Right renal cortex interstitium (tissue), 3 donors: ENCODE measurements at regions not wholly inside any gene's neighbourhood (a gene's known extent, or its start where the extent isn't known, plus 50 kb on each side); places are given as distances from the start of the nearest gene placed in this dataset.

Experiments used
- DNase-seq, 3 donors: peaks; one replicate each; pipeline ENCODE4 v3.0.0-alpha.2; 2013; ENCODE audit warnings: low read depth in 3 of 3, low spot score in 2 of 3

DNA sequence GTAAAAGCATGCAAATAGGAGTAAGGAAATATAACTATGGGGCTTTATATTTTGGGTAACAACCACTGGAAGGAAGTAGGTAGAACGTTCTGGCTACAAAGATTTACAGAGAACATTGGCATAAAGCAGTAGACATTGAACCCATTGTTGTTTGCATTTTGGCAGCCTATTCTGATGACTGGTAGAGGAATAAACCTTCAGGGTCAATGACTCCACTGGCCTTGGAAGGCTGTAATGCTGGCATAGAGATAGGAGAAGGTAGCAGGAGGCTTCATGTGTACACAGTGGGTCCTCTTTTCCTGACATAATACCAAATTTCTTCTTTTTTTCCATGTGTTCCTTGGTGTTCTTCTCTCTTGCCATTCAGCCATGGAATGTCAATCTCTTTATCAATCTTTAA, 462.8 kb upstream of the ZNF462 start:
- DNase-seq: no peak

DNA sequence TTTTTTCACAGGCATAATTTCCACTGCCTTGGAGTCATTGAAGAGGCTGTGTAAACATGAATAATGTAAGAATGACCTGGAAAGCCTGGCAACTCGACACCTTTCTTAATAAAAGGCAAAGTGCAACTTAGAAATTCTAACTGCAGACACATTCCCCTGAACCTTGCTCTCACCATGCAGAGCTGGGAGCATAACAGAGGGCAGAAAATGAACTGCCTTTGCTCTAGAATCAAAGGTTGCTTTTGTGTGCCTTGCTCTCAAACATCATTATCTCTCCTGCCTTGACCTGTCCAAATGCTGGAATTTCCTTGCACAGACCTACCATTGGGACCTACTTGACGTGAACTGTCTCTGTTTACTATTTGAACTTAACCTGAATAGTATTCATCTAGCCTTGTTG, 462.0 kb upstream of the ZNF462 start:
- no peak for DNase-seq

DNA sequence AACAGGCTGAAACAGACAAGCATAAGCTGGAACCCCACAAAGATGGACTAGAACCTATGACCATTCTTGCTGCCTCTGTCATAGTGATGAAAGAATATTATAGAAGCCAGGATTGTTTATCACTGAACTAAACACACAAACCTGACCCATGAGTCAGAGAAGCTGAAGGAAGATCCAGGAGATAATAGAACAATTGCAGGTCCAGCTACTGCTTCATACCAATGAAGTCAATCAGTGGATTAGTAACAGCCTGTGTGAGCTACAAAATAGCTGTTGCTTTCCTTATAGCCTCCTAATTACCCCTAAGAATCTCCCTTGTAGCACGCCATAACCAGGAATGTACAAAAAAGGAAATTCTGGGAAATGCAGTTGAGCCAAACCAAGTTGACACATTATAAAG, 459.9 kb upstream of the ZNF462 start:
- no peak for DNase-seq

DNA sequence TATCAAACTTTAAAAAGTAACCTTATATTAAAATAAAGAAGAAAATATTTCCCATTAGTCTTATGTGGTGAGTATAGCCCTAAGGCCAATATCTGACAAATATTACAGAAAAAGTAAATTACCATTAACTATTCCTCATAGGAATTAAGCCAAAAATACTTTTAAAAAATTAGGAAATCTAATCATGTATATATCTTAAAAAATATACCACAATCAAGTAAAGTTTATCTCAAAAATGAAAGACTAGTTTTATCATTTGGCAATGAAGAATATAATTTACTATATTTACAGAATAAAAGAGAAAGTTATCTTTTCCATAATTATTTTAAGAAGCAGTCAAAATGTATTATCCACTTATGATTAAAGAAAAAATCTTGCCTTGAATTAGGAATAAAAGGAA, 458.8 kb upstream of the ZNF462 start:
- DNase-seq: no peak

DNA sequence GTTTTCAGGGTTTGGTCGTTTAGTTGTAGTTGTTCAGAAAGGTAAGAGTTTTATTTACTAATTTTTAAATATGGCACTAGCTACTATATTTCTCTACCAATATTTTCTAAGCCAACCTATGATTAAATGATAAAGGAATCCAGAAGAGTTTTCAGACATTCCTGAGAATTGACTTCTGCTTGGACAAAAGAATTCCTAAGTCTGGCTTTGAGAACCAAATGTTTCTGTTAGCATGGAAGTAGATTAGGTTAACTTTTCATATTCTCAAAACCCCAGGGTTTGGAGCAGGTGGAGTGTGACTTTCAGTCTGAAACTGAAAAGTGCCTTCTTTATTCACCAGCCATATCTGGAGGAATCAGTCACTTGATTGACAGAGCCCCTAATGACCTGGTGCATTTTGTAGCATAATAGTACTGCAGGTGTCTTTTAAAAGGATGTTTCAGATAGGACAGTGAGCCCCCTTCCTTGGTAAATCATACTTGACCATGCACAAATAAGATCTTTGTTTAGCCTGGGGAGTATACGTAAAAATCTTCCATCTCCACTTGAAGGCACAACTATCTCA, 457.0 kb upstream of the ZNF462 start:
- DNase-seq: no peak

DNA sequence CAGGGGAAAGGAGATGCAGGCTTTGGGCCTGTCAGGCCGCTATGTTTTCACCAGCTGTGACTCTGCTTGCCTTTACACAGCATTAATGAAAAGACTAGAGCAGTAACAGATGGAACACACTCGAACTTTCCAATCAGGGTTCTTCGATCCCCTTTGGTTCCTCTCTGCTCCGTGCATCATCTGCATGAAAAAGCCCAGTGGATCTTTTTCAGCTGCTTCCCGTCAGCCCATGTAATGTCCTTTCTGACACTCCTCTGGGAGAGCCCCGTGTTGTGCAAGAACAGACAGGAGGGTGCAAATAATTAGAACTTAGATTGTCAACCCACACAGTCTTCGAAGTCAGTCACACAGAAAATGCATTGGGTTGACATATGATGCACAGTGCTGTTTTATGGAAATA, 448.9 kb upstream of the ZNF462 start:
- DNase-seq: no peak

DNA sequence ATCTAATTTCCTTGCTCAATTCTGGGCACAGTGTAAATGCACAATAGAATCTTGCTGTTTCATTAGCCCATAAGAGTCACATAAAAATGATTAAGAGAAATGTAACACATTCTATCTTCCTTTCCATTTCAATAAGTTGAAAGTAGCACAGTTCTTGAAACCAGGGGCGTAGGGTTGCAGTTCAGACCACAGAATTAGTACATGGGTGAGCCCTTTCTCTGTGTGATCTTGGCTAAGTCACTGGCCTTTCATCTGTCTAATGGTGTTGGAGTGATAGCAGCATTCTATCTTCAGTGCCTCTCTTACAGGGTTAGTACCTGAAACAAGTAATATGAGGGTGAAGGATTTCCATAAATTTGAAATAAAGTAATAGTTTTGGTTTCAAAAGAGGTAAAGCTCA, 445.3 kb upstream of the ZNF462 start:
- no peak for DNase-seq

DNA sequence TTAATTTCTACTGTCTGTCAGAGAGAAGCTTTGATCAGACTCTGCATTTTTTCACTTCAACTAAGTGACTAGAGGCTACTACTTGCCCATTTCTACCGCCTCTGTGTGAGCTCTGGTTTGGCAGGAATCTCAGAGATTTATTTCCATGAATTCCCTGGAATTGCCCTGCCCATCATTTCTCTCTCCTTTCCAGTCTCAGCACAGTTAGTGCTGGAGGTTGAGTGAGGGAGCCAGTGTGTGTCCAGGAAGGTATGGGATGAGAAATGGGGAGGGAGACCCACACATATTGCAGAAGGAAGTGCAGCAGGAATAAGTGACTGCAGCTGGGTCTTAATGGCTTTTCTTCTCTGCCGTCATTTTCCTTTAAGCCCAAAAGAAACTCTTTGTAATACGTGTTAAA, 443.1 kb upstream of the ZNF462 start:
- no peak for DNase-seq

DNA sequence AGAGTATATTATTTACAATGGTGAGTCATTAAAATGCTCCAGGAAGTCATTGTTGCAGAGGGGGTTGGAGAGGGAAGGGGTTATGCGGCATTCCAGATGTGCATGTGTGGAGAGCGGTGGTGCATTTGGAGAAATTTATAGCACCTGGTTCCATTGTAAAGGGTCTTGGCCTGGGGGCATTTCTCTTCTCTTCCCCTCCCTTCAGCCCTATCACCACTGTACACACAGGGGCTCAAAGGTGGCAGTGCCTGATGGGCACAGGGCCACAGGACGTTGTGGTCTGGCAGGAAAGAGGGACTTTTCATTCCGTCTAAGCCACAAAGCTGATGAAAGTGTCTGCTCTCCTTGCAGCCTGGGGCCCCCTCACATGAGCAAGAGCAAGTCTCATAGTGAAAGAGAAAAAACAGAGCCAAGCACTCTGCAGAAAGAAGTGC, 442.4 kb upstream of the ZNF462 start:
- peak in 1 of 3 donors; percentile 35 for DNase-seq

DNA sequence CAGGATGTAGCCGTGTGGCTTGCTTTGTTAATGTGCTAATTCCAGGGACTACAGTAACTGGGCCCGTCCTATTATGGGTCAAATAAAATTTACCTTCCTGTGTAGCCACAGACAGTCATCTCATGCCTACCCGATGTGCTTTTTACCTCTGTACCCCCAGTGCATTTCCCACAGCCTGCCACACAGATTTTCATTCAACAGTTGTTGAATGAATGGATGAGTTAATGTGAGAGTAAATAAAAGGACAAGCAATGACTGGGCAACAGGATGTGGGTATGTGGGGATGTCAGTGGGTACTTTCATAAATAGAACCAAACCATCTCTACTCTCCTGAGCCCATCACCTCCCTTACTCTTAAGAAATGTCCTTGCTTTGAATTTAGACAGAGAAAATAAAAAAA, 441.2 kb upstream of the ZNF462 start:
- DNase-seq: no peak

DNA sequence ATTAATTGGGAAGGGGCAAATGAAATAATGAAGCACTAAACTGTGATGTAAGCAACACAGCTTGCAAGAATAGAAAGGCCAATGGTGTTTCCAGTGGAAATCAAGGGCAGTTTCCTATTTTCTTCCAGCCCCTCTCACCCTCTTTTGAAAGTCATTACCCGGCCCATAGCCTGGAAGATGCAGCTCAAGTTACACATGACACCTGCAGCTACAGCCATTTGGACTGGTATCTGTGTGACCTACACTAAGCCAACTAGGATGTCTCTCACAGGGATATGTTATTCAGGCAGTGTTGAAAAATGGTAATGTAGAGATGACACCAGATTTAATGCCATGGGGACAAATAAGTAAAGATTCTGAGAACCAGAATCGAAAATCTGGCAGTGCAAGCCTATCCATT, 439.4 kb upstream of the ZNF462 start:
- DNase-seq: no peak

DNA sequence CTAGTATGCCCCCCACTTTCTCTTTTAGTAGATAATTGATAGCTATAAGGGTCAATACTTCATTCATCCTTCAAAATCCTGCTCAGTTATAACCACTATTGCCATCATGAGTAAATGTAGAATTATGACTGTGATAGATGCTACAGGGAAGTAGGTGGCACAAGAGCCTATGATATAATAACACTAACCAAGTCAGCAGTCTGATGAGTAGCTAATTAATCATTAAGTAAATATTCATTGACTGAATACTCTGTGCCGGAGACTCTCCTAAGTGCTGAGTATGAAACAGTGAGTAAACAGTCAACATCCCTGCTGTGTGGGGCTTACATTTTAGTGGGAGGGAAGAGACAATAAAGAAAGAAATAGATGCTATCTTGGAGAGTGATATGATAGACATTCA, 430.3 kb upstream of the ZNF462 start:
- no peak for DNase-seq

DNA sequence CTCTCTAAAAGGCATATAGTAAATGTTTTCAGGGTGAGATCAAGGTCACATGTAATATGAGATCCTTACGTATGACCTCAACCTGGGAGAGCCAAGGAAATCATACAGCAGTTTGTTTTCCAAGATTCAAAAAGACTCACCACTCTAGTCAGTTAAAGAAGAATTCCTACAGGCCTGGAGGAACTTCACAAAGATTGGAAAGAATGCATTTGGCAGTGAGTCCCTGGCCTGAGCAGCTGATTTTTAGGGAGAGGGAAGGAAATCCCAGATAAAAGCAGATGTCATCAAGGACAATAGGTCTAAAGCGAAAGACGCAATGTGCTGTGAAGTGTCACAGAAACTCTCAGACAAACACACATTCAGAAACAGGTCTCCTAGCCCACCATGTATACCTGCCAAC, 424.0 kb upstream of the ZNF462 start:
- no peak for DNase-seq

DNA sequence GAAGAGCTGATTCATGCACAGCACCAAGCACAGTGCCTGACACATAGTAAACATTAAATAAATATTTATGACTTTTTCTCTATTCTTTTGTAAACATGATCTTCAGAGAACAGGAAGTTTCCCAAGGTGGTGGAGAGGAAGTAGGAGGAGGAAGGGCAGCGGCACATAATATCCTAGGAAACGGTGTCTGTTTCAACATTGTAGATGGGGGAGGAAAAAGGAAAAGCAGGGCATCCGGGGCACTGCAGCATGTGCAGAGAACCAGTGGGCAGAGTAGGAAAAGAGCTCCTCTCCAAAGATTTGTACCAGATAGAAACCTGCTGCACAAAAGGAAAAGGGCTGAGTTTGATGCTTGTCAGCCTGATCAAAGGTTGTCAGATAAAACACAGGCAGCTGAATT, 421.7 kb upstream of the ZNF462 start:
- DNase-seq: no peak

DNA sequence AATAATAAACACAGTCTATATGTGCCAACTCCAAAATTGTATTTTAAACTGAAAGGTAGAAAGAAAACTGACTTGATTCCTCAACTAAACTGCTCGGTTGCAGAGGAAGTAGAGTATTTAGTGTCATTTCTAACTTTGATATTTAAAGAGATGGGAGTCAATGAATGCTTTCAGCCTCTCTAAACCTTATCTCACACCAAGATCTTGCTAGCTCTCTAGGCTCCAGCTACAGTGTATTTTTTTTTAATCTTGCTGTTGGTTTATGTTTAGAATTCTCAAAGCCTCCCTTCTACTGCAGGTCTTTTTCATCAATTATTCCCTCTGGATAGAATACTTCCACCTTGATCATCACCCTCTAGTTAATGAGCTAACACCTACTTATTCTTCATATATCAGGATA, 419.4 kb upstream of the ZNF462 start:
- no peak for DNase-seq

DNA sequence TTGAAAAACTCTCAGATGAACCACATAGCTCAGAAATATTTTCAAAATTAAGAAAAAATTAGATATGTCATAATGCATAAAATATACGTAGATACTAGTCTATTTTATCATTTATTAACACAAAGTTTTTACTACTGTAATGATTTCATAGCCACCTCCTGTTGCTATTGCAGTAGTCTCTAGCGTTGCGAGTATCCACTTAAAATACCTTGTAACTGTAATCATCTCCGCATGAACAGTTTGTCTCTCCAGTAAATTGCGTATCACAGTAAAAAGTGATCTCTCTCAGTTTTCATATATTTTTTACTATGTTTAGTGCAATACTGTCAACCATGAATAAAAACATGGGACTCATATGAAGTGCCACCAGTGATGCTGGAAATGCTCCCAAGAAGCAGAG, 417.9 kb upstream of the ZNF462 start:
- no peak for DNase-seq

DNA sequence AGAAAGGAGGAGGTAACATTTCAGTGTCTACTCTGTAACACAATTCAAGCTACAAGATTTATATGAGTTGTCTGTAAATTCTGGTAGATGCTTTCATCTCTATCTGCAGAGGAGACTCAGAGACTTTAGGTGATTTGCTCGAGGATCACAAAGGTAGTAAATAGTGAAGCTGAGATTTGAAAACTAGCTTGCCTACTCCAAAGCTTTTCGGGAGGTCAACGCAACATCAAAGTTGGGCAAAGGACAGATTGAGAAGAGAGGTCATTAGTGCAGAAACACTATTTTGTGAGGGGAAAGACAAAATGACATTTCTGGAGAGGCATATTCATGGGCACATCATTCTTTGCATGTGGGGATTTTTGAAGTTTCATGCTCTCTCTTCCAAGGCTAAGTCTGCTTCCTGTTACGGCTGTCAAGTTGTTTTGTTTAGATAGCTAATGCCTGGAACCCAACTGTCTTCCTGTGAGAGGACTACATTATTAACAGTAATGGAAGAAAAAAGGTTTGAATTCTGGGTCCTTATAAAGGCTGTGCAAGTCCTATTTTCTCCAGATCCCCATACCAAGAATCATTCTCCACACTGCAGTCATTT, 413.5 kb upstream of the ZNF462 start:
- DNase-seq: no peak

DNA sequence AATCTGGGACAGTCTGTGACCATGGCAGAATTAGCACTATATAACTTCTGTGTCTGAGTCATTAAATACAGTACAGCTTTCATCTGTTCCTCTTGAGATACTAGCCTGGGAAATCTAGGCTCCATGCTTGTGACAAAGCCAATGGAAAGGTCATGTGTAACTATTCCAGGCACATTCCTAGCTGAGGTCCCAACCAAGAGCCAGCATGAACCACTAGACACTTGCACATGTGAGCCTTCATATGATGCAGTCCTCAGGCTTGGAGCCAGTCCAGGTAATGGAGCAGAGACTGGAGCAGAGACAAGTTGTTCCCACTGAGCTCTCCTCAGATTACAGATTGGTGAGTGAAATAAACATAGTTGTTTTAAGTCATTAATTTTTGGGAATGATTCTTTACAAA, 412.4 kb upstream of the ZNF462 start:
- no peak for DNase-seq

DNA sequence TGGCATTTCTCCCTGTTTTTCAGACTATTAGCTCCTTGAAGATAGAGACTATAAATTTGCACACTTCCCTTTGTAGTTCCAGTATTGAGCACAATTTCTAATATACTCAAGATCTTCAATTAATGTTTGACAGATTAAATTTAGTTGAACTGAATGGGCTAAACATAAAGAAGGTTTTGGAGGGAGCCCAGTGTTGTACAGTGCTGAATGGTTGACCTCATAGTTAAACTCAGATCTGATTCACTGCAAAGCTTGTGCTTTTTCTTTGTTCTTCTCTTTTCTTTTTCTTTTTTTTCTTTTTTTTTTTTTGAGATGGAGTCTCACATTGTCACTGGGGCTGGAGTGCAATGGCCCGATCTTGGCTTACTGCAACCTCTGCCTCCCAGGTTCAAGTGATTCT, 411.7 kb upstream of the ZNF462 start:
- no peak for DNase-seq

DNA sequence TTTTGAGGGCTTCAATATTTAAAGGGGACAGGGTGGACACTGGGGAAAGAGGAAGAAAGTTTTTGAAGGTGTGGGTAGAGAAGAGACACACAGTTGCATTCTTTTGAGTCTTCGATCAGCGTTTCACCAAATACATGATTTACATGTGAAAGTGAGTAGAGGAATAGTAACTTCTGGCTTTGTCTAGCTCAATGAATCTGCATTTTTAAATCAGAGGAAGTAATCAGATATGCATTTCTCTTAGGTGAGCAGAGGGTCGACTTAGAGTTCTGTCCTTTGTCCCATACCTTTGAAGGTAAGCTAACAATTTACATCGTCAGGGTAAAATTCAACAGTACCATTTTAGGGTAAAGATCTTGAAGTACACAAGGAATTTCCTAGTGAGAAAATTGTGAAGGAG, 406.4 kb upstream of the ZNF462 start:
- no peak for DNase-seq

DNA sequence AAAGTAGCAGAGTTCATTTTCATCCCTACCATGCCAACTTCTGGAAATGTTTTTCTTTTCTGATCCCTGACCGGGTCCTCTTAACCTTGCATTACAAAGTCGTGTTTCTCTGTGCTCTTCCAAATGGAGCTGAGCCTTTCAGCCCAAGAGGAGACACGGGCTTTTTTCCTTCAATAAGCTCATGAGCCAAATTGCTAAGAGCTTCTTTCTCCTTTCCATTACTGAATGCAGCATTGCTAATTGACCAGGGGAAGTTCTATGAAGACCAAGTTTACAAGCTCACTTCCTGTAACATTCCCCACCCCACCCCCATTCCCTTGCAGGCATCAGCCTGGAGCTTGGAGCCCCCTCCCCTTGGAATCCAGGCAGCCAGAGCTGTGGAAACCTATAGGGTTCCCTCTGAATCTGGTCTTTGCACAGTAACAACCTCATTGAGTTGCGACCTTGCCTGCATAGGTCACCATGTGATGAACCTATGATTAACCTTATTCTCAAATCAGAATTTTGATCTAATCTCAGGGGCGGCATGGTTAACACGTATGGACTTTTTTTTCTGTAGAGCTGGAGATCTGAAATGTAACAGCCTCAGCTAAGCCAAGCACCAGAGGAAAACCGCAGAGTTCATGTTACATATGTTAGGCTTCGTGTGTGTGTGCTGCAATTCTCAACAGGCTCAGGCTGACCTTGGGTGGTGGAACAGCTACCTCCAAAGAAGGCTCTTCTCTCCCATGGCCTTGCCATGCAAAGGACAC, 395.7 kb upstream of the ZNF462 start:
- no peak for DNase-seq

DNA sequence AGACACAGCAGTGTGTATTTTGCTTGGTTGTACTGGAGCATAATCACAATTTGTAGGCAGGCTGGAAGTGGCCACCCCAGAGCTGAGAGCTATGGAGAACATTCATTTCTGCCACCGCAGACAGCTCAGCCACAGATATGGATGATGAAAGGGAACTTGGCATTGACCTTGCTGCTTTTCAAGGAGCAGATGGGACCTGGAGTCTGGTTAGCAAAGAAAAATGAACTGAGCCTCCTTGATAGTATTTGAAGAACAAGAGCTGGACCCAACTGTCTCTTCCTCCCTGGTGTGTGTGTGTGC, 395.2 kb upstream of the ZNF462 start:
- DNase-seq: no peak

DNA sequence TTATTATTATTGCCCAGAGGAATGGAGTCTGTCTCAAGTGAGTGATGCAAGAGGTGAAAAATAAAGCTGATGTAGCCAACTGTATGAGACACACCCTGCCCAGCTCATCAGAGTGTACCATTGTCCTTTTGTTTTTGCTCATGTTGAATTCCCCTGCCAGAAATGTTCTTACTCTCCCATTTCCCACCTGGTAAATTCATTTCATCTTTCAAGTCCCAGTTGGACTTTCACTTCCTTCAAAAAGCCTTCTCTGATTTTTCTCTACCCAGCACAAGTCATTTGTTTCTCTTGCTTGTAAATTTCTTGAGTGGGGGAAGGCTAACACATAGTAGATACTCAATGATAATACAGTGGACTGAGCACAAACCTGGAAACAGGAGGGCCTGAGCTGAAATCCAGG, 394.5 kb upstream of the ZNF462 start:
- DNase-seq: no peak
